NCI-H2196 treated with DMSO at 0.1 percent for 48 hours (cell line): ENCODE measurements at regions not wholly inside any gene's neighbourhood (a gene's known extent, or its start where the extent isn't known, plus 50 kb on each side); places are given as distances from the start of the nearest gene placed in this dataset.
"Not testable (repeated sequence)": the region's sequence is repeated elsewhere in the genome, so short reads cannot be mapped to it uniquely, and the experiment has no call there.

Experiments
- DNase-seq: peaks from one replicate; lab custom pipeline; 2025; ENCODE audit not compliant: unreplicated experiment; lab: John Stamatoyannopoulos, UW

- DNase-seq, result no peak
Measured at GRCh38 chr7:124643311-124643811, 122.2 kb downstream of the GPR37 start.

GRCh38 chr7:124635416-124635815 lies 130.2 kb downstream of the GPR37 start:
- DNase-seq, result no peak

GRCh38 chr7:124633740-124634139 lies 131.9 kb downstream of the GPR37 start:
- no peak for DNase-seq

- no peak for DNase-seq
Measured at GRCh38 chr7:124630395-124630794, 135.2 kb downstream of the GPR37 start.

GRCh38 chr7:124618871-124619270 lies 146.7 kb downstream of the GPR37 start:
- no peak for DNase-seq

GRCh38 chr7:124618051-124618450 lies 147.5 kb downstream of the GPR37 start:
- not testable (repeated sequence) for DNase-seq

GRCh38 chr7:124603066-124603465 lies 162.5 kb downstream of the GPR37 start:
- no peak for DNase-seq

GRCh38 chr7:124597509-124597908 lies 168.1 kb downstream of the GPR37 start:
- DNase-seq, result no peak

GRCh38 chr7:124596881-124597280 lies 168.7 kb downstream of the GPR37 start:
- DNase-seq, result no peak

- DNase-seq, result no peak
Measured at GRCh38 chr7:124590814-124591213, 174.8 kb downstream of the GPR37 start.

GRCh38 chr7:124577256-124577655 lies 188.3 kb downstream of the GPR37 start:
- no peak for DNase-seq

GRCh38 chr7:124575176-124575575 lies 190.4 kb downstream of the GPR37 start:
- DNase-seq, result no peak

- no peak for DNase-seq
Measured at GRCh38 chr7:124570558-124570957, 195.0 kb downstream of the GPR37 start.

- DNase-seq, result no peak
Measured at GRCh38 chr7:124566583-124566982, 199.0 kb downstream of the GPR37 start.

- no peak for DNase-seq
Measured at GRCh38 chr7:124557587-124557986, 208.0 kb downstream of the GPR37 start.

- DNase-seq, result no peak
Measured at GRCh38 chr7:124557101-124557500, 208.5 kb downstream of the GPR37 start.

GRCh38 chr7:124553502-124553901 lies 212.1 kb downstream of the GPR37 start:
- no peak for DNase-seq

- DNase-seq, result no peak
Measured at GRCh38 chr7:124552217-124552616, 213.4 kb downstream of the GPR37 start.

- no peak for DNase-seq
Measured at GRCh38 chr7:124550036-124550435, 215.6 kb downstream of the GPR37 start.

- no peak for DNase-seq
Measured at GRCh38 chr7:124542476-124542875, 223.1 kb downstream of the GPR37 start.

- no peak for DNase-seq
Measured at GRCh38 chr7:124536156-124536762, 229.3 kb downstream of the GPR37 start.

- DNase-seq, result no peak
Measured at GRCh38 chr7:124532166-124532565, 233.4 kb downstream of the GPR37 start.

- no peak for DNase-seq
Measured at GRCh38 chr7:124516911-124517310, 248.7 kb downstream of the GPR37 start.
